ENCODE measurements at regions not wholly inside any gene's neighbourhood (a gene's known extent, or its start where the extent isn't known, plus 50 kb on each side); places are given as distances from the start of the nearest gene placed in this dataset.
"Not testable (repeated sequence)": the region's sequence is repeated elsewhere in the genome, so short reads cannot be mapped to it uniquely, and the experiment has no call there.

- not testable (repeated sequence) for TF ChIP-seq POLR2AphosphoS5, POLR2A (IDR thresholded peaks at IDR 0.05)
Observed at GRCh38 chr9:1195636-1196035, 145.5 kb downstream of the DMRT2 start.

Measured in stomach (tissue), 4 donors.